T-cell (primary cell): ENCODE measurements at regions not wholly inside any gene's neighbourhood (a gene's known extent, or its start where the extent isn't known, plus 50 kb on each side); places are given as distances from the start of the nearest gene placed in this dataset.

Experiments
- ATAC-seq, 4 experiments: fragments of 200-7000 bp in 3 of 4; fragments of 150-1000 bp in 1 of 4; cut with Tn5 transposase; replicated peaks in 1 of 4; 1 replicate in 3 of 4; 2 replicates in 1 of 4; pipeline ENCODE4 v1.10.0; 2021; ENCODE audit warnings: moderate library complexity in 3 of 4, mild to moderate bottlenecking in 2 of 4, moderate number of reproducible peaks in 1 of 4
- CTCF ChIA-PET, 2 donors: fragments of 300-600 bp; sonication (Branson Sonifier 250); formaldehyde crosslinking; loops; one replicate each; lab custom pipeline; 2022; ENCODE audit warnings: antibody characterized with exemption in 2 of 2; lab: Charles Lee
- POLR2A ChIA-PET, 2 donors: fragments of 300-600 bp; sonication (Branson Sonifier 250); formaldehyde crosslinking; loops; one replicate each; lab custom pipeline; 2022; ENCODE audit warnings: antibody characterized with exemption in 2 of 2; lab: Charles Lee
- DNase-seq, 35 experiments: peaks; one replicate each; pipeline versions ENCODE4 v3.0.0 to v3.0.0-alpha.2; 2013 to 2023
- H3K27ac ChIP-seq: one replicate; pipeline ENCODE4 v1.5.1; 2013; ENCODE audit warnings: low read length
- H3K27me3 ChIP-seq, 2 experiments: replicated peaks in 1 of 2; 1 replicate in 1 of 2; 2 replicates in 1 of 2; pipeline versions ENCODE4 v1.6.1 to v1.7.0; 2013; ENCODE audit warnings: low read length in 1 of 2, mixed read lengths in 1 of 2; ENCODE audit not compliant: control insufficient read depth in 2 of 2, insufficient read depth in 2 of 2; ENCODE audit errors: extremely low read depth in 1 of 2
- H3K36me3 ChIP-seq, 2 donors: 1 replicate in 1 of 2; 2 replicates in 1 of 2; pipeline versions ENCODE4 v1.6.1 to v1.7.0; 2013; ENCODE audit warnings: low read length in 1 of 2; ENCODE audit not compliant: control insufficient read depth in 2 of 2, insufficient read depth in 1 of 2; ENCODE audit errors: extremely low read depth in 1 of 2
- H3K4me1 ChIP-seq, 2 experiments: 1 replicate in 1 of 2; 2 replicates in 1 of 2; pipeline versions ENCODE4 v1.6.1 to v1.7.0; 2013; ENCODE audit warnings: low read length in 2 of 2, mixed read lengths in 1 of 2; ENCODE audit not compliant: insufficient read depth in 2 of 2, control insufficient read depth in 1 of 2; ENCODE audit errors: extremely low read depth in 1 of 2
- H3K4me3 ChIP-seq, 2 donors: 1 replicate in 1 of 2; 2 replicates in 1 of 2; pipeline versions ENCODE4 v1.5.1 to v1.7.0; 2013; ENCODE audit warnings: mild to moderate bottlenecking in 2 of 2, low read length in 1 of 2, moderate library complexity in 1 of 2; ENCODE audit not compliant: control insufficient read depth in 1 of 2; ENCODE audit errors: extremely low read depth in 1 of 2
- H3K9me3 ChIP-seq: 2 replicates; pipeline ENCODE4 v1.7.0; 2013
- H3K27ac Mint-ChIP-seq, 2 donors: one replicate each; pipeline ENCODE4 v1.8.0; 2020 to 2021; ENCODE audit warnings: mild to moderate bottlenecking in 2 of 2, mixed read lengths in 2 of 2
- H3K27me3 Mint-ChIP-seq, 2 donors: one replicate each; pipeline ENCODE4 v1.8.0; 2021 to 2022; ENCODE audit warnings: mixed read lengths in 2 of 2
- H3K36me3 Mint-ChIP-seq: one replicate; pipeline ENCODE4 v1.8.0; 2021; ENCODE audit warnings: mixed read lengths
- H3K4me1 Mint-ChIP-seq, 3 donors: one replicate each; pipeline ENCODE4 v1.8.0; 2020 to 2022; ENCODE audit warnings: mixed read lengths in 3 of 3, mild to moderate bottlenecking in 1 of 3
- H3K4me3 Mint-ChIP-seq, 3 donors: one replicate each; pipeline ENCODE4 v1.8.0; 2020 to 2022; ENCODE audit warnings: mild to moderate bottlenecking in 3 of 3, mixed read lengths in 3 of 3, moderate library complexity in 3 of 3
- H3K9me3 Mint-ChIP-seq, 3 donors: one replicate each; pipeline ENCODE4 v1.8.0; 2020 to 2022; ENCODE audit warnings: mixed read lengths in 3 of 3
- WGBS: methylation state at CpG from one replicate; pipeline ENCODE4 v1.1.5; 2013; ENCODE audit warnings: missing lambda C conversion rate; ENCODE audit not compliant: insufficient coverage; 5-methylcytosine and 5-hydroxymethylcytosine counted together

GRCh38 chr1:218665221-218665620 lies 320.1 kb downstream of the TGFB2 start:
- no peaks in the 10 kb centered on the region for H3K27me3 ChIP-seq
- ChIA-PET POLR2A (no interaction called here), CTCF (no interaction called here)
- no peak overlapping the region for H3K27ac ChIP-seq
- no peaks in the 10 kb centered on the region for H3K36me3 ChIP-seq
- Mint-ChIP-seq H3K4me1 (no peaks in the 10 kb centered on the region), H3K27ac (no peak overlapping the region), H3K36me3 (no peaks in the 10 kb centered on the region), H3K27me3 (no peaks in the 10 kb centered on the region), H3K4me3 (no peak overlapping the region), H3K9me3 (peaks cover 1 to 4% (median 2%) of the 10 kb centered on the region in 3 donors)
- H3K9me3 ChIP-seq = no peaks in the 10 kb centered on the region
- no peaks in the 10 kb centered on the region for H3K4me1 ChIP-seq
- no peak overlapping the region for H3K4me3 ChIP-seq
- 73% methylated on average over 3 of the region's 4 CpGs for WGBS
- ATAC-seq (no peak), DNase-seq (no peak)

GRCh38 chr1:218666263-218666662 lies 321.1 kb downstream of the TGFB2 start:
- Histone ChIP-seq H3K27ac (no peak overlapping the region), H3K36me3 (no peaks in the 10 kb centered on the region), H3K9me3 (no peaks in the 10 kb centered on the region), H3K4me1 (no peaks in the 10 kb centered on the region), H3K27me3 (no peaks in the 10 kb centered on the region), H3K4me3 (no peak overlapping the region)
- Mint-ChIP-seq H3K4me1 (no peaks in the 10 kb centered on the region), H3K27ac (no peak overlapping the region), H3K4me3 (no peak overlapping the region), H3K9me3 (peaks cover 5 to 11% (median 5%) of the 10 kb centered on the region in 3 donors), H3K36me3 (no peaks in the 10 kb centered on the region), H3K27me3 (no peaks in the 10 kb centered on the region)
- ATAC-seq (no peak), DNase-seq (no peak)
- POLR2A ChIA-PET = no interaction called here
- CTCF ChIA-PET = no interaction called here

GRCh38 chr1:218667781-218668516 lies 322.8 kb downstream of the TGFB2 start:
- ChIA-PET CTCF (no interaction called here), POLR2A (no interaction called here)
- no peaks in the 10 kb centered on the region for H3K4me1 ChIP-seq
- WGBS = no CpG with 5 or more reads among the region's 3 CpGs
- DNase-seq (no peak), ATAC-seq (no peak)
- H3K4me3 ChIP-seq = no peak overlapping the region
- H3K27ac Mint-ChIP-seq = no peak overlapping the region
- H3K27me3 ChIP-seq = no peaks in the 10 kb centered on the region
- H3K4me3 Mint-ChIP-seq = no peak overlapping the region
- H3K27ac ChIP-seq = no peak overlapping the region
- no peaks in the 10 kb centered on the region for H3K4me1 Mint-ChIP-seq
- no peaks in the 10 kb centered on the region for H3K36me3 Mint-ChIP-seq
- no peaks in the 10 kb centered on the region for H3K27me3 Mint-ChIP-seq
- peaks cover 5 to 15% (median 5%) of the 10 kb centered on the region in 3 donors for H3K9me3 Mint-ChIP-seq
- H3K36me3 ChIP-seq = no peaks in the 10 kb centered on the region
- H3K9me3 ChIP-seq = no peaks in the 10 kb centered on the region

GRCh38 chr1:218669431-218669830 lies 324.3 kb downstream of the TGFB2 start:
- no peak for ATAC-seq
- POLR2A ChIA-PET = no interaction called here
- WGBS = no CpG with 5 or more reads among the region's 1 CpG

GRCh38 chr1:218670875-218671274 lies 325.7 kb downstream of the TGFB2 start:
- no peak for ATAC-seq
- peaks cover 5 to 12% (median 5%) of the 10 kb centered on the region in 3 donors for H3K9me3 Mint-ChIP-seq
- H3K27ac Mint-ChIP-seq = no peak overlapping the region
- no peaks in the 10 kb centered on the region for H3K9me3 ChIP-seq
- H3K36me3 ChIP-seq = no peaks in the 10 kb centered on the region
- H3K27ac ChIP-seq = no peak overlapping the region
- no peaks in the 10 kb centered on the region for H3K27me3 Mint-ChIP-seq
- no peaks in the 10 kb centered on the region for H3K4me1 Mint-ChIP-seq
- ChIA-PET POLR2A (interaction anchor here in 1 of 2 donors (0.7 kb wide), 1 partner anchor 321 kb away, joined by 3 read pairs; no protein-coding TSS in a partner anchor), CTCF (no interaction called here)
- DNase-seq = no peak
- WGBS = no CpG with 5 or more reads among the region's 1 CpG
- H3K4me3 Mint-ChIP-seq = no peak overlapping the region
- H3K27me3 ChIP-seq = no peaks in the 10 kb centered on the region
- no peaks in the 10 kb centered on the region for H3K36me3 Mint-ChIP-seq
- no peak overlapping the region for H3K4me3 ChIP-seq
- H3K4me1 ChIP-seq = no peaks in the 10 kb centered on the region

More at GRCh38 chr1:218669431-218669830, 324.3 kb downstream of the TGFB2 start:
- Mint-ChIP-seq H3K27ac (no peak overlapping the region), H3K27me3 (no peaks in the 10 kb centered on the region), H3K36me3 (no peaks in the 10 kb centered on the region), H3K4me3 (no peak overlapping the region), H3K9me3 (peaks cover 5 to 15% (median 5%) of the 10 kb centered on the region in 3 donors), H3K4me1 (no peaks in the 10 kb centered on the region)
- Histone ChIP-seq H3K9me3 (no peaks in the 10 kb centered on the region), H3K27me3 (no peaks in the 10 kb centered on the region), H3K4me1 (no peaks in the 10 kb centered on the region), H3K36me3 (no peaks in the 10 kb centered on the region), H3K27ac (no peak overlapping the region), H3K4me3 (no peak overlapping the region)
- CTCF ChIA-PET = no interaction called here
- DNase-seq = no peak

- Histone ChIP-seq H3K27ac (no peak overlapping the region), H3K4me3 (no peak overlapping the region), H3K9me3 (no peaks in the 10 kb centered on the region), H3K36me3 (no peaks in the 10 kb centered on the region), H3K27me3 (no peaks in the 10 kb centered on the region), H3K4me1 (no peaks in the 10 kb centered on the region)
- no peaks in the 10 kb centered on the region for H3K27me3 Mint-ChIP-seq
- DNase-seq = no peak
- WGBS = 60% methylated on average over 5 of the region's 6 CpGs
- H3K9me3 Mint-ChIP-seq = peaks cover 5 to 12% (median 5%) of the 10 kb centered on the region in 3 donors
- ATAC-seq = no peak
- no peak overlapping the region for H3K27ac Mint-ChIP-seq
- no peaks in the 10 kb centered on the region for H3K36me3 Mint-ChIP-seq
- no peaks in the 10 kb centered on the region for H3K4me1 Mint-ChIP-seq
- POLR2A ChIA-PET = no interaction called here
- no peak overlapping the region for H3K4me3 Mint-ChIP-seq
- CTCF ChIA-PET = no interaction called here
Measured at GRCh38 chr1:218671573-218671972, 326.4 kb downstream of the TGFB2 start.
